HG03378 (cell line): ENCODE measurements at regions not wholly inside any gene's neighbourhood (a gene's known extent, or its start where the extent isn't known, plus 50 kb on each side); places are given as distances from the start of the nearest gene placed in this dataset.

Experiments used
- ATAC-seq: cut with Tn5 transposase; IDR thresholded peaks from one replicate; pipeline ENCODE4 v1.9.1; 2021; ENCODE audit warnings: mild to moderate bottlenecking, moderate library complexity; ENCODE audit not compliant: unreplicated experiment

- no peak for ATAC-seq
These were observed 545.9 kb downstream of the REEP3 start for GRCh38 chr10:64067009-64067606.

DNA sequence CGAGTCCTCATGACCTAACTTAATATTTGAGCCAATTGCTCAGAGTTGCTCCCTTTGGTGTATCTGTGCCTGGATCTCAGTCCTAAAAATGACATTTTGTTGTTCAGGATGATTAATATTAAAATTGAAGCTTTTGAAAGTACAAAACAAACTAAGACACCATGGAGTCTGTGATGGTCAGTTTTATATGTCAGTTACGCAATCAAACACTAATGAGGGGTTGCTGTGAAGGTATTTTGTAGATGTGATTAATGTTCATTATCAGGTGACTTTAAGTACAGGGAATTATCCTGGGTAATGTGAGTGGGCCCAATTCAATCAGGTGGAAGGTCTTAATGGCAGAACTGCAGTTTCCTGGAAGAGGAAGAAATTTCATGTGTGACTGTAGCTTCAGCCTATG lies 546.7 kb downstream of the REEP3 start:
- no peak for ATAC-seq

DNA sequence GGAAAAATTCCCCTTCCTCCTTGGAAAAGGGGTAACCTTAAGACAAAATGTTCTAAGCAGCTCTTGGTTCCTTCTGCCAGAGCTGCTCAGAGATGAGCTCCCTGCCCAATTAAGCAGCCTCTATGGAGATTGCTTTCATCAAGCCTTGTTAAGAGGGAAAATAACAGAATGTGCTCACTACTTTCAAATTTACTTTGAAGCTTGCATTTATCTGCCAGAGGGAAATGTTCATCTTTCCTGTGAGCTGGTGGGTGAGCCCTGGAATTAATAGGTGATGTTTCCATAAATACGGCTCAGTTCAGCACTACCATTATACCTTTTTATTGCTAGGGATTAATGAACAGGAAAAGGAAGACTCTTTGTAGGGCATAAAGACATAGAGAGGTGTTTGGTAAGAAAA lies 549.0 kb downstream of the REEP3 start:
- ATAC-seq = no peak

GRCh38 chr10:64071218-64071617 lies 550.0 kb downstream of the REEP3 start:
- no peak for ATAC-seq

DNA sequence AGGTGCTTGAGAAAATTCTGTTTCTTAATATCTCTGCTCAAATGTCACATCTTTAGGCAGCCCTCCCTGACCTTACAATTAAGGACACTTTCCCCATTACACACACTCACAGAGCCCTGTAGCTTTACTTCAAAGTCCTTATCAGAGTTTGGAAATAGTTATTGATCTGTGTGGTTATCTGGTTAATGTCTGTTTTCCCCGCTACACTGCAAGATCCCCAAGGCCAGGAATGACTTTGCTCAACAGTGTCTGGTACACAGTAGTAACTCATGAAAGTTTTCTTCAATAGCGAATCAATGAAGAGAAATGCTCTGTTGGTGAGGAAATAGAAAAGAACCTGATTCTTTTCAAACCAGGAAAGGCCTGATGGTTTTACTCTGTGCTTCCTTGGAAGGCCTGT lies 554.4 kb downstream of the REEP3 start:
- no peak for ATAC-seq

DNA sequence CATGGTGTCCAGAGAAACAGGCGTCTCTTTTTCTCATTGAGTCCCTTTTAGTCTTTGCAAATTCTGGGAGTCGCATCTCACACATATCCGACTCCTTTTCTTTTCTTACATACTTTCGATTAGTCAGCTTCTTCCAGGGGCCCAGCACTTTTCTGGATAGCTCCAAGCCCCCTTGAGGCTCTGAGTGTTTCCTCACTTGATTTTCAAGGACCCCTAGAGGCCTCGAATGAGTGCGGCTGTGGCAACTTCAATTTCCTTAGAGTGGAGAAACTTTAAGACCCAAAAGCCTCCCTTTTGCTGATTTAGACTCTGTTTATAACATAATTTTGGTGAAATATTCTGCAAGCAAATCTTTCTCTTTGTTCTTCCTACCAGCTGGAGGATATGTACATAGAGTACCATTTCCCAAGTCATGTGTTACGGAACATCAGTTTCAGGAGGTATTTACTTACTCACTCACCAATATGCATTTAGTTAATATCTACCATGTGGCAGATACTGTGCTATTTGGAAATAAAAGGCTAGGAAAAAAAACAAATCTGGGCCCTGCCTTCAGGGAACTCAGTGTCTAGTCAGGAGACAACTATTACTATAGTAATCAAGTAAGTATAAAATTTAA lies 555.2 kb downstream of the REEP3 start:
- no peak for ATAC-seq

GRCh38 chr10:64079341-64079740 lies 558.1 kb downstream of the REEP3 start:
- ATAC-seq = no peak

DNA sequence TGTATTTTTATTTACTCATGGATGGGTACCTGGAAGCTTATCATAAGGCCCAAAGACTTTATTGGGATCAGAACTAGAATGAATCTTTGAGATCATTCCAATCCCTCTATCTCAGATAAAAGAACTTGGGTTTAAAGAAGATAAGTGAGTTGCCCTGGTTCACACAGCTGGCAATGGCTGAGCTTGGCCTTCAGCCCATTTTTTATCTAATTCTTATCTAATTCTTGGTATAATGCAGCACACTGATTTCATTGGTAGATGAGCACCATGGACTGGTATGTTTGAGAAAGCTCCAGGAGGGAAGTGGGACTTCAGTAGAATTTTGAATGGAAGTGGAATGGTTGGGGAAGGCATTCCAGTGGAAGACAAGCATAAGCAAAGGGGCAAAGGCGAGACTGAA lies 558.9 kb downstream of the REEP3 start:
- ATAC-seq = no peak

DNA sequence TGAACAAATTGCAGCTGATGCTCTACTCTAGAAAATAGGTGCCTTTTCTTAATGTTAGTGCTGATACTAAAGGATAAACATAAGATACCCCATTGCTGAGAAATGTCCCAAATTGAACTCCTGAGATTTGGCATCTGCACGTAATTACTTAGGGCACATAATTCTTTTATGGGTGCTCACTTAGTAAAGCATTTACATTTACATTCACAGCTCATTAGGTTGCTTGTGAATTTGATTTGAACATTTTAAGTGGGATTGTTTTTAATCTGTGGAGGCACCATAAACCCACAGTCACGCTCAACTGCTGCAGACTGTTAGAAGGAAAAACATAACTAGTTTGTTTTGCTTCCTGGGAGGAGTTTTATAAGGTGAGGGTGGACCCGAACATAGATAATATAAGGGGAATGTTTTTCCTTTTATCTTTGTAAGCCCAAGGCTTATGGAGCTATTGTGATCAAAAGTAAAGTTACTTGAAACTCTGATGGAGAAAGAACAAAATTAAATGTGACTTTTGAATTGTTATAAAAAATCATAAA lies 560.8 kb downstream of the REEP3 start:
- ATAC-seq = no peak

DNA sequence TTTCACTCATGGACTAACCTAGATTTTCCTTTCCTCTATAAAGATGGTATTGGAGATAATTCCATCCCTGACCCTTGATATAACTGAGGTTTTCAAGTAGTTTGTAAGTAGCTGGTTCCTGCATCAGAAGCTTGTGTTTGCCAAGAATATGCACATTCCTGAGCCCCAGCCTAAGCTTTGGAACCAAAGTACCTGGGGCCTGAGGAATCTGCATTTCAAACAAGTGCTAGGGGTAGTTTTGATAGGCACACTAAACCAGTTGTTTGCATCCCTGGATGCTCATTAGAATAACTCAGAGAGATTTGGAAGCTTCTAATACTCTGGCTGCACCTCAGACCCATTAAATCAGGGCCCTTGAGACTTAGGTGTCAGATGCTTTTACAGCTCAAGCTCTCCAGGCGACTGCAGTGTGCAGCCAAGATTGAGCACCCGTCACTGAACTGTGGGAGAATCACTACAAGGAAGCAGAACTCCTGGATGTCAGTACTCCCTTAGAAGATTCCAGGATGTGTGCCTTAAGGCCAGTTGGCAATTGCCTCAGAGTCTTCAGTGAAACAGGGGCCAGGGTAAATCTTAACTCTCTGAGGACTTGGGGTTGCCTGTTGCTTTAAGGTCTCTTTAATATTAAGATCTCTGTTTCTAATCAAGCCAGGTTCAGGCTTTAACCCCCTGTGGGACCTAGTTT lies 565.0 kb downstream of the REEP3 start:
- ATAC-seq = no peak

DNA sequence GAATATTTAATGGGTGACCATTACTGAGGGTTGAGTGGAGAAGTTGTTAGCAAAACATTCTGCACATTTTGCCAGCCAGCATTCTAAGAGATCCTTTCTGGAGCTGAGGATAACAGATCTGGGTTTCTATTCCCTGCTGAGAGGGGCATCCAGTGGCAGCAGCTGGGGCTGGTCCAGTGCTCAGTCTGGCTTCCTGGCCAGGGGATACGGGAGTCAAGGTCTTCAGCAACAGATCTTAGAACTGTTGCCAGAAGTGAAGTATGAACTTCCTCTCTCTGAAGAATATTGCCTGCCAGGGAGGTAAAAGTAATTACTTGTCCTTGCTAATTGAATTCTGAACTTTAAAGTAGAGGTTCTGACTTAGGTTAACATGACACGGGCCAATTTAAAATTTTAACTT lies 568.4 kb downstream of the REEP3 start:
- no peak for ATAC-seq

DNA sequence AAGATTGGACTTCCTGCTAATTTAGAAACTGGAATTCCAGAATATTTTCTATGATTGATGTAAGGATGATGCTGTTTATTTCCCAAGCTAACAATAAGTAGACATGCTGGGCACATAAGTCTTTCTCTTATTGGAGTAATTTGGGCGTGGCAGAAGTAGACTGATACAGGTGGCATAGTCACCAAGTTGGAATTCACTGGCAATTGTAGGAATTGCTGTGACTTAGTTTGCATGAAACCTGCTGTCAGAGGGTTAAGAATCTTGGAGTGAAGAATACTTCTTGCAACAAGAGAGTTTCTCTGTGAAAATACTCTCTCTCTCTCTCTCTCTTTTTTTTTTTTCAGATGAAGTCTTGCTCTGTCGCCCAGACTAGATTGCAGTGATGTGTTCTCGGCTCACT lies 569.7 kb downstream of the REEP3 start:
- no peak for ATAC-seq

- ATAC-seq = no peak
These were observed 570.7 kb downstream of the REEP3 start for GRCh38 chr10:64091897-64092296.

- no peak for ATAC-seq
These were observed 572.1 kb downstream of the REEP3 start for GRCh38 chr10:64093304-64093703.

- no peak for ATAC-seq
These were observed 572.8 kb downstream of the REEP3 start for GRCh38 chr10:64093946-64094535.

GRCh38 chr10:64096941-64097340 lies 575.7 kb downstream of the REEP3 start:
- ATAC-seq = no peak

- ATAC-seq = no peak
These were observed 576.4 kb downstream of the REEP3 start for GRCh38 chr10:64097391-64098122.

- no peak for ATAC-seq
These were observed 577.8 kb downstream of the REEP3 start for GRCh38 chr10:64098994-64099393.

DNA sequence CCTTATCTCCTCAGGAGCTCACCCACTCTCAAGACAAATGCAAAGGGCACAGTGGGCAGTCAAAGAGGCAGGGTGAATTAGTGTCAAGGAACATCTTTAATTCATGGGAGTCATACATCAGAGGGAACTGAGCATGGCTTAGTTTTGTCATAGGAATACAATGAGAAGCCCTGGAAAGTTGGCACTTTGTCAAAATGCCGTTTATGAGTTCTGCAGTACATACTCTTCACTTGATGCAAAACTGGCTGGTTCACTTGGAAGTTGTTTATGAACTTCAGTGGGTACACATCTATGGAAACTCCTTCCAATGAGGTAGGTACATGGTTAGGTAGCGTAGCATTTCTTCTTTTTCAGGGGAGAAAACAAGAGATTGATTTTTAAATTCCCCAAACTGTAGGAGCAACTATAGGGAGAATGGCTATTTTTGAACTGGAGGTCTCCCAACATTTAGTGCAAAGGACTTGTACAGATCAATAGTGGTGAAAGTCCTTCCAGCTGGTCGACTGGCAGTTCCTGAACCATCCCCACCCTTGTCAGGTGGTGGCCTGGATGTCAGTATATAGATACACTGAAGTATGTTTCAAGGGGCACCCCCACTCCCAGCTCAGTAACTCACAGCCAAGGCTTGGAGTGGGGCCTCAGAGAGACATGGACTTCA lies 580.5 kb downstream of the REEP3 start:
- ATAC-seq = no peak

GRCh38 chr10:64102264-64102633 lies 581.0 kb downstream of the REEP3 start:
- ATAC-seq = no peak

- no peak for ATAC-seq
These were observed 581.7 kb downstream of the REEP3 start for GRCh38 chr10:64102916-64103315.
